HG02981 (cell line): ENCODE measurements at regions not wholly inside any gene's neighbourhood (a gene's known extent, or its start where the extent isn't known, plus 50 kb on each side); places are given as distances from the start of the nearest gene placed in this dataset.

Experiments used
- ATAC-seq: cut with Tn5 transposase; IDR thresholded peaks from one replicate; pipeline ENCODE4 v1.9.1; 2021; ENCODE audit warnings: mild to moderate bottlenecking, moderate library complexity; ENCODE audit not compliant: unreplicated experiment

DNA sequence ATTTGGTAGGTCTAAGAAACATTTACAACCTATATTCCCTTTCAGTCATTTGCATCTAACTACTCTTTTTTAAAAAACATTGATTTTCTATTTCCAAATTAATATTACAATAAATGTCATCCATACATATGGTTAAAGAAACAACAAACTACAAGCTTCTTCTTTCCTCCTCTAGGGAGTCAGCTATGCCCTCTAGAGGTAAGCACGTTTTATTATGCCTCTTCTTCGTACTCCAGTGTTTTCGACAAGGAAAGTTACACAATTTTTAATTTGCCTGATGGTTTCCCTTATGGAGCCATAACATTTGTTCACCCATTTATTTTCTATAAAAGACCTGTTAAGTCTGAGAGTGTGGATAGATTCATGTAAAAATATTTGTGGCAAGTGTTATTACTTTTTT, 183.4 kb upstream of the CDH7 start:
- no peak for ATAC-seq

DNA sequence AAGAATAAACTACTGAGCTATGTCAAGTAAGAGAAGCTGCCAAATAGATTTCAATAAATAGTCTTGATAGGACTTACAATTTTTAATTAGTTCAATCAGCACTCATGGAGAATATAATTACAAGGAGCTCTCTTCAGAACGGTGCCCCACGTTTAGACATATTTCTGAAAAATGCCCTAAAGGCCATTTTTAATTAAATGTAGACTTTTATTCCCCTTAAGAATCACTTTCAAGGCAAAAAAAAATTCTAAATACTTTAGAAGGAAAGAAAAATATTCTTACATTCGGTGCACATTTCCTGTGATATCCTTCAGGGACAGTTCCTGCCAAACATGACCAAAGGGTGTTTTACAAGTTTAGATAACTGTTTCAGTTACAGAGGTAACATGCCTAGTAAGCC, 202.5 kb upstream of the CDH7 start:
- no peak for ATAC-seq

DNA sequence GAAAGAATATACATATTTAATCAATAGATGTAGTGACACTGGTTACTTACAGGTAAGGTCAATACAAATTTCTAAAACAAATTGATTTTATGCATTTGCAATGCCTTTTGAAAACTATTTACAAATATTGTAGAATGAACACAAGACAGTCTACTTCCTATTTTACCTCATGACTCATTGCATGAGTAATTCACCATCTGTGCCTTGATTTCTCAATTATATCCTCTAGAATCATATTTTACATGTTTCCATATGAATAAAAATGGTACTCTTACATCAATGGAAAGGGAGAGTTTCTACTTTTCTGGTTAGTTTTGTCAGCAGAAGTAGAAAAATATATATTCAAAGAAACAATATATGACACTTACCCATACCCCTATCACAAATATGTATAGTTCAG, 203.8 kb upstream of the CDH7 start:
- ATAC-seq: no peak

DNA sequence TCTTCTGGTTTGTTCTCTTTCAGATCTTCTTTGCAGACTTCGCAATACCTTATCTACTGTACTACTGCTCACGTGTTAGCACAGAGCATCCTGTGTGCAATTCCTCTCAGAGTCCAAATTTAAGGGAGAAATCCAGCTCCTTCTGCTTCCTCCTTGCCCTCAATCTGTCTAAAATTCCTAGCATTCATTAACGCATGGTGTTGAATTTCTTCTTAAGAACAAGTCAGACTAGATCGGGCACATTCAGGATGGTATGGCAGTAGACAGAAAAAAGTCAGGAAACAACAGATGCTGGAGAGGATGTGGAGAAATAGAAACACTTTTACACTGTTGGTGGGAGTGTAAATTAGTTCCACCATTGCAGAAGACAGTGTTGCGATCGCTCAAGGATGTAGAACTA, 206.1 kb upstream of the CDH7 start:
- ATAC-seq: no peak

DNA sequence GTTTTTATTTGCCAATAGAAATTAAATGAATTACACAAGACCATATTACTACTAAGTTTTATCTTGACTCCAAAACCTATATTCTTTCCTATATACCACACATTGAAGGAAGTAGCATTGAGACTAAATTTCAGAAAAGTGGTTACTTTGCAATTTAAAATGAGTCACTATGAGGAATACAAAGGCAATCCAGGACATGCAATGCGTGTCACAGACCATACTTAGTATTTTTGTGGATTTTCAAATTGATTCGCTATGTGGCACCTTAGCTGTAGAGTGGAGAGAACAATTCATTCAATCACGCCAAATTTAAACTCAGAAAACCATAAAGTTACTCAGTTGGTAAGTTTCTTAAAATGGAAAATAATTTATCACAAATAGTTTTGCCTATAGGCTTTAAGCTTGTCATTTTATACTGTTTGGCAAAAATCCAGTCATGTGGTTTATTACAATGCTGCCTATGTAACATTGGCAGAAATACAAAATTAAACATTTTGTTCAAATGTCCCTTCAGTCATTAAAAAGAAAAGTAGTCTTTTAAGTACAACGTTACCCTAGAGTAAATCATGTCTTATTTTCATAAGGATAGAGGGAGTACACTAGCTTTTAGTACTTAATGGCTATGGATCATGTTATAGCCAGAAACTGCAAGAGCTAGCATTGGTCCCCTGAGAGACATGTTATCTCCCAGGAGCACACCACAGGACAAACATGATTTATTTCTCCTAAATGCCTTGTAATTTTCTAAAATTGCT, 222.8 kb upstream of the CDH7 start:
- ATAC-seq: no peak

DNA sequence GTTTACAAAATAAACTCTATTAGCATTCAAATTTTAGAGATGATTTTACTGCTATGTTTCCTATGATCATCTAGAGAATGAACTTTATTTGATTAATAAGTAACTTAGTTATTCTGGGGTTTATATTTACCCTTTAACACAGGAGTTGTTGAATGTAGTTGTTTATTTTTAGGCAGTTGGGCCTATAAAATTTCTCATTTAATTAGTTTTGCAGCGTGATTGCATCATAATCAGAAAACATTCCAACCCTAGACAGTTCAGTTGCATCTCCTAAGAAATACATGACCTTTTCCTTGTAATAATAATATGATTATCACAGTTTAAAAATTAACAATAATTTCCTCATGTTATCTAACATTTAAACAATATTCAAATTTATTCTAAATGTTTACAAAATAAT, 224.7 kb upstream of the CDH7 start:
- no peak for ATAC-seq

DNA sequence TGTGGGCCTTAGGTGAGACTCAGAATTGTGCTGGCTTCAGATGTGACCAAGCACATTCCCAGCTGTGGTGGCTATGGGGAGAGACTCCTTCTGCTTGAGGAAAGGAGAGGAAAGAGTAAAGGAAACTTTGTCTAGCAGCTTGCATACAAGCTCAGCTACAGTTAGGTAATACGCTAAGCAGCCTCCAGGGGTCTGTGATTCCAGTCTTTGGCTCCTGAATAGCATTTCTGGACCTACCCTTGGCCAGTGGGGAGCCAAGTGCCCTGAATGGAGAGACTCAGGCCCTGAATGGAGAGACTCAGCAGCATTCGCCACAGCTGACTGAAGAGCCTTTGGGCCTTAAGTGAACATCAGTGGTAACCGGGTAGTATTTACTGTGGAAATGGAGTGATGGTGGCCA, 227.4 kb upstream of the CDH7 start:
- no peak for ATAC-seq

DNA sequence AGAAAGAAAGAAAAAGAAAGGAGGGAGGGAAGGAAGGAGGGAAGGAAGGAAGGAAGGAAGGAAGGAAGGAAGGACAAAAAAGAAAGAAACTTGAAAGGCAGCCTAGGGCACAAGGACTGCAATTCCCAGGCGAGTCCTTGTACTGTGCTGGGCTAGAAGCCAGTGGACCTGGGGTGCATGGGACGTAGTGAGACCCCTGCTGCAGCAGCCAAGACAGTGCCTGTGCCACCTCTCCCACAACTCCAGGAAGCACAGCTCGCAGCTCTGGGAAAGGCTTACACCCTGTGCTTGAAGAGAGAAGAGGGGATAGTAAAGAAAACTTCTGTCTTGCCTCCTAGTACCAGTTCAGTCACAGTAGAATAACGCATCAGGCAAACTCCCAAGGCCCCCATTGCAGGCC, 227.9 kb upstream of the CDH7 start:
- ATAC-seq: no peak

DNA sequence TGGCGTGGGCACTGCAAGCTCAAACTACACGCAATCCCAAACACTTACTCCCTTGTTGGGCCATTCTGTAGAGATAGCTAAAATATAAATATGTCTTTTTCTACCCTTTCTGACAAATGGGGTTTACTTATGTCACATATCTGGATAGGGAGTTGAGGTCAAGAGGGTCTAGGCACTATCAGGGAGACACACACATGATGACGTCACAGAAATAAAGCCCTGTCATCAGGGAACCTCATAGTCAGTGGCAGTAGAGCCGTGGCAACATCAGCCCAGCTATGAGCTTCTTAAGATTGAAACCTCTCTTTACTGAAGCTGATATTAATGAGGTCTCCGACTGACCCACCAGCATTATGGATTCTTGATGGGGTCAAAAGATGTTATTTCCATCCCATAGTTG, 234.6 kb upstream of the CDH7 start:
- ATAC-seq: no peak

DNA sequence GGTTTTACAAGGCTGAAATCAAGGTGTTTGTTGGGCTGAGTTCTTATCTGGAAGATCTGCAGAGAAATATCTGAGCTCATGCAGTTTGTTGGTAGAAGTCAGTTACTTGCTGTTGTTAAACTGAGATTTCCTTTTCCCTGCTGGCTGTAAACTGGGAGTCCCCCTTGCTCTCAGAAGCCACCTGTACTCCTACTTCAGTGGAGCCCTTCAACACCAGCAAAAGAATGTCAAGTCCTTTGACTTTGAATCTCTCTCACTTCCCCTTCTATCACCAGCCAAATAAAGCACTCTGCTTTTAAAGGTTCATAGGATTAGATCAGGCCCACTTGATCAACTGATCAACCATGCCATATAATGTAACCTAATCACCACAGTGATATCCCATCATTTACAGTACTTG, 252.2 kb upstream of the CDH7 start:
- no peak for ATAC-seq

DNA sequence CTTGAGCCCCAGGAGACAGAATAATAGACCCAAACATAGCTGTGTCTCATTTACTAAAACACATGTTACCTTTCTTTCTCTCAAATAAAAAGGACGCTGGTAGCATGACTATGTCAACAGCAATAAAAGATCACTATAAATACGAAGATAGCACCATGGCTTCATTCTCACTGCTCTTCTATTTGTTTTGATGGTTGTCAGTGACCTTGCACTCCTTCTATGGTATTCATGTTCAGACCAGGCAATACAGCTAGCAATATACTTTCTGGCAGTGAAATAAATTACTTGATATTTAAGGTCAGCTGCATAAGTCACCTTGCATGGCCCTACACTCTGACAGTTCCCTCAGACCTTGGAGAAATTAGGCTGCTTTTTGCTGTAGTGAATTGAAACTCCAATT, 263.2 kb upstream of the CDH7 start:
- no peak for ATAC-seq

DNA sequence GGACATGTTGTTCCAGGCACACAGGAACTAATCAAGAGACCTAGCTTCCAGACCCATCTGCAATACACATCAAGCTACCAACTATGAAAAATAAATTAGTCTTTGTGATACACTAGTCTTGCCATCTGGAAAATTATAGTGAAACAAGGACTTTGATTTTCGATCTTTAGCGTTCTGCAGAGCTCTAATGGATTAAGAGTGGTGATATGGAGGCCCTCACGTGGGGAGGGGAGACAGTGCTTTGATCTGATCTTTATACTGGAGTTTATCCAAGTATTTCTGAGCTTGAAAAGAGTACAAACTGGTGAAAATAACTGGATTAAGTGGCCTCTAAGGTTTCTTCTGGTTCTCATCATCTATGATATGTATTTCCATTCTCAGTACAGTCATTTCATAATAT, 273.4 kb upstream of the CDH7 start:
- no peak for ATAC-seq

DNA sequence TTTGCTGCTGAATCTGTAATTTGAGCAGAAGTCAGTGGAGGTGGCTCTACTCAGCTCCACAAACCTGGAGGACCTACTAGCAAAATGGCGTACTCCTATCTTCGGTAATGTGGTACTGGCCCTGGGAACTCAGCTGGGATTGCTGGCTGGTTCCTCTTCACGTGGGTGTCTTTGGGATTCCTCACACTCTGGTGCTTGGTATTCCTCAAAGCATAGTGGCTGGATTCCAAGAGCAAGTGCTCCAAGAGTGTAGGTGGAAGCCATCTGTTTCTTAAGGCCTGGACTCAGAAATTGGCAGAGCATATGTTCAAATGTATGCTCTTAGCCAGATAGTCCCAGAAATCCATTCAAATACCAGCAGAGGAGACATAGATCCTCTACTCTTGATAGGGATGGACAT, 281.9 kb upstream of the CDH7 start:
- ATAC-seq: no peak

DNA sequence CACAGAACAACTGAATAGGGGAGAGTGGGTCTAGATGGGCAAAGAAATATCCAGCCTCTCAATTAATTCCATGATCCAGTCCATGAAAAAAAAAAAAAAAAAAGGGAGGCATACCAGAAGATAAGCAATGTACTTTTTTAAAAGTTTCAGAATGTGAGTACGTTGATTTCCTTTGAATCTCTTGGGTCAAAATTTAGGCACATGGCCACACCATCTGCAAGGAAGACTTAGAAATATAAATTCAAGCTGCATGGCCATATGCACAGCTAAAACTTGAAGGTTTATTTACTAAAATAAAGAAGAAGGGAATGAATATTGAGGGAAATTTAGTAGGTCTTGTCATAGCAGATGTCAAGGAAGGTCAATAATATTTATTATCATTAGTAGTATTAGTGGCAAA, 286.5 kb upstream of the CDH7 start:
- ATAC-seq: no peak

DNA sequence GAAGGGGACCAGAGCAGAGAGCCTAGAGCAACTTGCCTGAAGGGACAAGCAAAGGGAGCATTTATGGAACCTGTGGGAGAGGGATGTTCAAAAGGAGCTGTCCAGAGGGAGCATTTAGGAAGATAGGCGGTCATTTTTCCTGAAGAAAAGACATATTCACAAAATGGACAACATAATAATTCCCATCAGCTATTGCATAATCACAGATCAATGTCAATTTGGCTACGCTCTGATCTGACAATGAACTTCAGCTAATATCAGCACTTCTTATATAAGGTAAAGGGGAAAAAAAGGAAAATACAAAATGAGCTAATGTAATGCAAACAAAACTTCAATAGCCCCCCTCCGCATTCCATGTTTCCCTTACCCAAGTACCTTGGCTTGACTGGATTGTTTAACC, 291.1 kb upstream of the CDH7 start:
- no peak for ATAC-seq

DNA sequence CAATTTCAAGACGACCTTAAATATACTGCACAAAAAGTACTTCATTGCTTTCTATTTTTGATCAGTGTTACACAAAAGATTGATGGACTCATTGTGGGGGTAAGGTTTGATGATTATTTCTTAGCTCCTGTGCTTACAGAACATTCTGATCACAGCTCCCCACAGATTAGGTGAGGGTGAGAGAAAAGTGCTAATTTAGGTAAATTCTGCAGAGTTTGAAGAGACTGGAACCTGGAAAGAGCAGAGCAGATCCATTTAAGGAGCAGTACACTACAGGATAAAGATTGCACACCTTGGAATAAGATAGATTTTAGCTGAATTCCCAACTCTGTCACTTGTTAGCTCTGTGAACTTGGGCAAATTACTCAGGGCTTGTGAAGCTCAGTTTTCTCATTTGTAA, 291.9 kb upstream of the CDH7 start:
- no peak for ATAC-seq

DNA sequence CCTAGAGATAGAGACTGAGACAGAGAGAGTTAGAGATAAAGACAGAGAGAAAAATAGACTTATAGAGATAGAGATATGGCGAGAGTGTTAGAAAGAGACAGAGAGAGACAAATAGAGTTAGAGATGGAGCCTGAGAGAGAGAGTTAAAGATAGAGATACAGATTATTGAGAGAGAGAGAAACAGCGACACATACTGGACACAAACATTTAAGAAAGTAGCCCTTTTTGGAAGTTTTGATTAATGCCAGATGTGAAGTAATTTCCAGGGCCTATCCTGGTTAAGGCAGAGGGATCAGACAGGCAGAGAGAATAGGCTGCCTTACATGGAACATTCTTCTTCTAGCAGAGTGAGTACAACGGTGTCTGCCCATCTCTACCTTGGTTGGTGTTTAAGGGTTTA, 311.6 kb upstream of the CDH7 start:
- no peak for ATAC-seq

DNA sequence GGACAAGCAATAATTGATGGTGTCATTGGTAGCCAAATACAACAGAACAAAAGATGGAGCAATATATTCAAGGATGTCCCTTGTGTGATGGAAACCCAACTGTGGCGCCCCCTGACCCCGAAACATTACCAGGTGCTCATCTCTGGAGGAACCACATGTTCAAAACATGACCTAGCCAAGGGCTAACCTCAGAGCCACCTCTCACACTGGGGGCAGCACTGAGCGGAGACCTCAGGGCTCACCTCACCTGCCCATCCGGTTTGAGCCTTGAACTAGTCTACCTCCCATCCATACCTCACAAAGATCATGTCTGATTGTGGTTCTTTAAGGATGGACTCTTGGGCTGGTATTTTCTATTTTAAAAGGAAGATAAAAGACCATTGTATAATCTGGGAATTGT, 314.4 kb upstream of the CDH7 start:
- no peak for ATAC-seq

DNA sequence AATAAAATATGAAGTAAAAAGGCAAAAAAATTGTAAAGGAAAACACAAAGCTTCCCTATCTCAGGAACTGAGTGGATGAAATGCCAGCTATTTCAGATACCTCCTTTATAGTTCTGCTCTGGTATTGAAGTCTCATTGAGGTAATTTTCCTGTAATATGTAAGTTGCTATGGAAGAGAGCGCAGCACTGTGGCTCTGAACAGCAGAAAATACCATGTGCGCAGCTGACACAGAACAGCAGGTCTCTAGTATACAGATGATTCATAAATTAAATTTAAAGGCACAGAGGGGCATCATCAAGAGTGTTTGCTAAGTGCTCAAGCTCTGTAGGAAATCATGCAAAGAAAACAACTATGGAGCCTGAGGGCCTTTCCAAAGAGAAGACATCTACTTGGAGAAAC, 315.3 kb upstream of the CDH7 start:
- ATAC-seq: no peak

DNA sequence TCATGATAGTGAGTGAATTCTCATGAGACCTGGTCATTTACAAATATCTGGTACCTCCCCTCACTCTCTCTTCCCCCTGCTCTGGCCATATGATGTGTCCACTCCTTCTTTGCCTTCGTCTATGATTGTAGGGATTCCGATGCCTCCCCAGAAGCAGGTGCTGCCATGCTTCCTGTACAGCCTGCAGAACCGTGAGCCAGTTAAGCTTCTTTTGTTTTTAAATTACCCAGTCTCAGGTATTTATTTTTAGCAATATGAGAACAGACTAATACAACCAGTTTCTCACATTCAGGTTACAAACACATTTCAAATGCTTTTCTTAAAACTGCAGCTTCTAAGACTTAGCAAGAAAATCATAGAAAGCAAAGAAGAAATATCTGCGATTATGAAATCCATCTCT, 321.2 kb upstream of the CDH7 start:
- ATAC-seq: no peak

DNA sequence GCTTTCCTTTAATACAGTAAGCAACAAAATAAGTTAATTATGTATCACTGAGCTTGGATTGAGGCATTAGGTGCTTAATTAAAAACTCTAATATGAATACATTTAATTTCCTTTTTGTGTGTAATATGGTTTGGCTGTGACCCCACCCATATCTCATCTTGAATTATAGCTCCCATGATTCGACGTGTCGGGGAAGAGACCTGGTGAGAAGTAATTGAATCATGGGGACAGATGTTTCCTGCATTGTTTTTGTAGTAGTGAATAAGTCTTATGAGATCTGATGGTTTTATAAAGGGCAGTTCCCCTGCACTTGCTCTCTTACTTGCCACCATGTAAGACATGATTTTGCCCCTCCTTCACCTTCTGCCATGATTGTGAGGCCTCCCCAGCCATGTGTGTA, 325.4 kb upstream of the CDH7 start:
- ATAC-seq: no peak

DNA sequence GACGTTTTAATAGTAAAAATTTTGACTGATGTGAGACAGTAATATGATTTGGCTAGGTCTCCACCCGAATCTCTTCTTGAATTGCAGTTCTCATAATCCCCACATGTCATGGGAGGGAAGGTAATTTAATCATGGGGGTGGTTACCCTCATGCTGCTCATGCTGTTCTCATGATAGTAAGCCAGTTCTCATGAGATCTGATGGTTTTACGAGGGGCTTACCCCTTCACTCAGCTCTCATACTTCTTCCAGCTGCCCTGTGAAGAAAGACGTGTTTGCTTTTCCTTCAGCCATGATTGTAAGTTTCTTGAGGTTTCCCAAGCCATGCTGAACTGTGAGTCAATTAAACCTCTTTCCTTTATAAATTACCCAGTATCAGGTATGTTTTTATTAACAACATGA, 327.0 kb upstream of the CDH7 start:
- ATAC-seq: no peak

DNA sequence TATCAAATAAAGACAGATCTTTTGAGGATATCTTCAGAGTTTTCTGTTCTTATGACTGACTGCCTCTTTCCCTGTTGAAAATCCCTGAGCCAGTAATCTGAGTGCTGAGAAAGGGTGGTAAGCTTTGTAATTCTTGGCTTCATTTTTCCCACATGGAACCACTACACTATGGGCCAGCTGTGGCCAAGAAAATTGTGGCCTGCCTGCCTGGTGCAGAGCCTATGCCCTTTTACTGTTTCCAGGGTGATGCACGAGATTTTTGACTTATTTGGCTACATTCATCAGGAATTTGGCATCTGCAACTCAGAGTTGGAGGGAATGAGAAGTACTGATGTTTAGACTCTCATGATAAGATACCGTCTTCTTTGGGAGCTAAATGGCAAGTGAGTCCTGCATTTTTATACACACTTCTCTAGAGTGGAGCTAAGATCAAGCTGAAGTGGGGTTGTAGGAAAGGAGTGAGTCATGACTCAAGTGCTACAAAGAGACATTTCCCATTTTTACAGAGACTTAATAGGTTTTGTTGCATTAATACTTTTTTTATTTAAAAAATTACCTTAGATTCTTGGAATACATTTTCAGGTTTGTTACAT, 328.2 kb upstream of the CDH7 start:
- ATAC-seq: no peak
